ENCODE measurements at regions not wholly inside any gene's neighbourhood (a gene's known extent, or its start where the extent isn't known, plus 50 kb on each side); places are given as distances from the start of the nearest gene placed in this dataset.

DNA sequence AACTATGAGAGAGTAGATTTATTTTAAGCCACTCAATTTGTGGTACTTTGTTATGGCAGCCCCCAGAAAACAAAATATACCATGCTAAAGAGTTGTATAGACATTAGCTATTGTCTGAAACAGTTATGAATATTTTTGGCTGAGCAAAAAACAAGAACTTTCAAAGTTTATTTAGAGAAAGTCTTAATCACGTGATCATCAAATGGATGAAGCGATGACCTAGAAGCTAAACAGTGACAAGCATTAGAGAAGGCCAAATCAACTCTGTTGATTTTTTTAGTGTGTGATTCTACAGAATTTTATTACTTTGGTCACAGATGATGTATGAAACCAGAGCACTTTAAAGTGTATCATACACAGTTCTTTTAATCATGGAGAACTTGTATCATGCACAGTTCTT lies 1247.9 kb upstream of the MAP3K7 start:
- 90% methylated on average over 2 of the region's 2 CpGs for WGBS (ENCODE audit: low lambda C conversion rate, missing lambda C conversion rate)
- no peak for DNase-seq (ENCODE audit: low spot score)
- no peak overlapping the region for H3K27ac ChIP-seq
- no peaks in the 10 kb centered on the region for H3K9me3 ChIP-seq (ENCODE audit: low read depth)
- no peak overlapping the region for H2AFZ ChIP-seq
- no peaks in the 10 kb centered on the region for H3K79me2 ChIP-seq
- no peak overlapping the region for H3K4me3 ChIP-seq
- H4K20me1 ChIP-seq (ENCODE audit: insufficient read depth, poor library complexity, severe bottlenecking), result no peaks in the 10 kb centered on the region
- no peak overlapping the region for H3K4me2 ChIP-seq
- H3K27me3 ChIP-seq, result no peaks in the 10 kb centered on the region
- no peaks in the 10 kb centered on the region for H3K9me2 ChIP-seq (replicated peaks; ENCODE audit: insufficient read depth)
- no peak for TF ChIP-seq EZH2 (IDR thresholded peaks at IDR 0.05; ENCODE audit: borderline replicate concordance)
- TF ChIP-seq EZH2phosphoT487 (IDR thresholded peaks at IDR 0.05; ENCODE audit: low read depth, severe bottlenecking, unreplicated experiment), result no peak
- TF ChIP-seq, protein P1, sequence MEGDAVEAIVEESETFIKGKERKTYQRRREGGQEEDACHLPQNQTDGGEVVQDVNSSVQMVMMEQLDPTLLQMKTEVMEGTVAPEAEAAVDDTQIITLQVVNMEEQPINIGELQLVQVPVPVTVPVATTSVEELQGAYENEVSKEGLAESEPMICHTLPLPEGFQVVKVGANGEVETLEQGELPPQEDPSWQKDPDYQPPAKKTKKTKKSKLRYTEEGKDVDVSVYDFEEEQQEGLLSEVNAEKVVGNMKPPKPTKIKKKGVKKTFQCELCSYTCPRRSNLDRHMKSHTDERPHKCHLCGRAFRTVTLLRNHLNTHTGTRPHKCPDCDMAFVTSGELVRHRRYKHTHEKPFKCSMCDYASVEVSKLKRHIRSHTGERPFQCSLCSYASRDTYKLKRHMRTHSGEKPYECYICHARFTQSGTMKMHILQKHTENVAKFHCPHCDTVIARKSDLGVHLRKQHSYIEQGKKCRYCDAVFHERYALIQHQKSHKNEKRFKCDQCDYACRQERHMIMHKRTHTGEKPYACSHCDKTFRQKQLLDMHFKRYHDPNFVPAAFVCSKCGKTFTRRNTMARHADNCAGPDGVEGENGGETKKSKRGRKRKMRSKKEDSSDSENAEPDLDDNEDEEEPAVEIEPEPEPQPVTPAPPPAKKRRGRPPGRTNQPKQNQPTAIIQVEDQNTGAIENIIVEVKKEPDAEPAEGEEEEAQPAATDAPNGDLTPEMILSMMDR (IDR thresholded peaks at IDR 0.05; ENCODE audit: poor library complexity), result no peak
- H3K4me1 ChIP-seq (ENCODE audit: insufficient read depth), result no peaks in the 10 kb centered on the region
- no peaks in the 10 kb centered on the region for H3K36me3 ChIP-seq (replicated peaks; ENCODE audit: insufficient read depth, low read depth)

DNA sequence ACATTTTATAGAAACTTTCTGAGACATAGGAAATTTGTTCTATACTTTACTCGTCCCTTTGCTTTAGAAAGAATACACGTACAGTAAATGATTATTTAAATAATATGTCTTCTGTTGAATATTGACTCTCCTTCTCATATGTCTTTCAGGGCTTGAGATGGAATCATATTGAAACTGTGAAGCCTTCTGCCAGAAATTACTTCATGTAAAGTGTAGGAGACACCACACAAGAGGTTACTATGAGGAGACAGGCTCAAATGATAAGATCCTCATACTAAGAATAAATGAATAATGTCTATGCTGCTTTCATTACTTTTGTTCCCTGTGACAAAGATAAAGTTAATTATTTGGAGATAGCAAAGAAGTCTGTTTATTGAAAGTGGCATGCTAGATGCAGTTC lies 1240.3 kb upstream of the MAP3K7 start:
- 91% methylated on average over 2 of the region's 2 CpGs for WGBS (ENCODE audit: low lambda C conversion rate, missing lambda C conversion rate)
- H3K4me2 ChIP-seq, result no peak overlapping the region

DNA sequence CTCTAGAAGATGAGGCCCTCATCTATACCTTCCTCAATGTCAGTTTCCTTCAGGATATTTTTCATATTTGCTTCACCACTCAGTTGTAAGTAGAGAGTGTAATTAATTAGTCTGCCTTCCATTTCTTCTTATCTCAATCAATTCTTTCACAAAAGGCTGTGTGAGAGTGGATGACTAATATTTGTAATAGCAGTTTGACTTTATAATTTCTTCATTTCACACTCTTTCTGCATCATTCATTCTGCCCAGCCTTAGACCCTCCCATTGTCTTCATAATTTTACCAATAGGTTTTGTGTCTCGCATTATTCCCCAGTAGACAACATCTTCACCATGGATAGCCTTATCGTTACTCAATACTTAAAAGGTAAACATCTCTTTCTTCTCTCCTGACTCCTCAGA lies 1239.3 kb upstream of the MAP3K7 start:
- Histone ChIP-seq H3K79me2 (no peaks in the 10 kb centered on the region), H3K27me3 (no peaks in the 10 kb centered on the region), H3K9me3 (ENCODE audit: low read depth) (no peaks in the 10 kb centered on the region), H3K27ac (no peak overlapping the region), H4K20me1 (ENCODE audit: insufficient read depth, poor library complexity, severe bottlenecking) (no peaks in the 10 kb centered on the region), H2AFZ (no peak overlapping the region), H3K36me3 (replicated peaks; ENCODE audit: insufficient read depth, low read depth) (no peaks in the 10 kb centered on the region), H3K4me1 (ENCODE audit: insufficient read depth) (no peaks in the 10 kb centered on the region), H3K9me2 (replicated peaks; ENCODE audit: insufficient read depth) (no peaks in the 10 kb centered on the region), H3K4me2 (no peak overlapping the region), H3K4me3 (no peak overlapping the region)
- DNase-seq (ENCODE audit: low spot score), result no peak
- 79% methylated on average over 2 of the region's 2 CpGs for WGBS (ENCODE audit: low lambda C conversion rate, missing lambda C conversion rate)
- TF ChIP-seq, protein P1 (IDR thresholded peaks at IDR 0.05; ENCODE audit: poor library complexity), result no peak
- TF ChIP-seq EZH2 (IDR thresholded peaks at IDR 0.05; ENCODE audit: borderline replicate concordance) (no peak), EZH2phosphoT487 (IDR thresholded peaks at IDR 0.05; ENCODE audit: low read depth, severe bottlenecking, unreplicated experiment) (no peak)

More for the DNA sequence above, 1240.3 kb upstream of the MAP3K7 start:
- Histone ChIP-seq H3K4me1 (ENCODE audit: insufficient read depth) (no peaks in the 10 kb centered on the region), H3K9me2 (replicated peaks; ENCODE audit: insufficient read depth) (no peaks in the 10 kb centered on the region), H2AFZ (no peak overlapping the region), H3K79me2 (no peaks in the 10 kb centered on the region), H3K4me3 (no peak overlapping the region), H3K9me3 (ENCODE audit: low read depth) (no peaks in the 10 kb centered on the region), H3K27ac (no peak overlapping the region), H3K36me3 (replicated peaks; ENCODE audit: insufficient read depth, low read depth) (no peaks in the 10 kb centered on the region), H4K20me1 (ENCODE audit: insufficient read depth, poor library complexity, severe bottlenecking) (no peaks in the 10 kb centered on the region), H3K27me3 (no peaks in the 10 kb centered on the region)
- TF ChIP-seq, protein P1 (IDR thresholded peaks at IDR 0.05; ENCODE audit: poor library complexity), result no peak
- TF ChIP-seq EZH2phosphoT487 (IDR thresholded peaks at IDR 0.05; ENCODE audit: low read depth, severe bottlenecking, unreplicated experiment) (no peak), EZH2 (IDR thresholded peaks at IDR 0.05; ENCODE audit: borderline replicate concordance) (no peak)
- DNase-seq (ENCODE audit: low spot score), result no peak

DNA sequence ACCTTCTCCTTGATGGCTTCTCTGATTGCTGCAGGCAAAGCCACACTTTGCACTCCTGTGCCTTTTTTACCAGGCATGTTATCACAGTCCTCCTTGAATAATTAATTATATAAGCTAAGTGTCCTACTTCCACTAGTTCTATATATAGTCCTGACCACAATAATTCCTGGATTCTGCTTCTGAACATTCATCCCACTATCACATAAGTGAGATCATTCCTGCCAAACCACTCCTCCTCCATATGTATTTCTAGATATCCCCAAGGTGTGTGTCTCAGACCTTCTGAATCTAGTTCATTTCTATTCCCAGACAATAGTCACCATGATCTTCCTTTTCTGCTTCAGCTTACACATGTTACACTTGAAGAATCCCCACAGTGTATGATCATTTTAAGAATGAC lies 1237.5 kb upstream of the MAP3K7 start:
- Histone ChIP-seq H3K27me3 (no peaks in the 10 kb centered on the region), H3K4me3 (no peak overlapping the region), H3K79me2 (no peaks in the 10 kb centered on the region), H3K4me1 (ENCODE audit: insufficient read depth) (no peaks in the 10 kb centered on the region), H3K9me3 (ENCODE audit: low read depth) (no peaks in the 10 kb centered on the region), H4K20me1 (ENCODE audit: insufficient read depth, poor library complexity, severe bottlenecking) (no peaks in the 10 kb centered on the region), H3K9me2 (replicated peaks; ENCODE audit: insufficient read depth) (no peaks in the 10 kb centered on the region), H3K4me2 (no peak overlapping the region), H2AFZ (no peak overlapping the region), H3K27ac (no peak overlapping the region), H3K36me3 (replicated peaks; ENCODE audit: insufficient read depth, low read depth) (no peaks in the 10 kb centered on the region)
- TF ChIP-seq EZH2 (IDR thresholded peaks at IDR 0.05; ENCODE audit: borderline replicate concordance) (no peak), EZH2phosphoT487 (IDR thresholded peaks at IDR 0.05; ENCODE audit: low read depth, severe bottlenecking, unreplicated experiment) (no peak)
- TF ChIP-seq, protein P1 (IDR thresholded peaks at IDR 0.05; ENCODE audit: poor library complexity), result no peak
- DNase-seq (ENCODE audit: low spot score), result no peak

Data from hepatocyte (in vitro differentiated cells).